ENCODE measurements at regions not wholly inside any gene's neighbourhood (a gene's known extent, or its start where the extent isn't known, plus 50 kb on each side); places are given as distances from the start of the nearest gene placed in this dataset.
"Not testable (repeated sequence)": the region's sequence is repeated elsewhere in the genome, so short reads cannot be mapped to it uniquely, and the experiment has no call there.

DNA sequence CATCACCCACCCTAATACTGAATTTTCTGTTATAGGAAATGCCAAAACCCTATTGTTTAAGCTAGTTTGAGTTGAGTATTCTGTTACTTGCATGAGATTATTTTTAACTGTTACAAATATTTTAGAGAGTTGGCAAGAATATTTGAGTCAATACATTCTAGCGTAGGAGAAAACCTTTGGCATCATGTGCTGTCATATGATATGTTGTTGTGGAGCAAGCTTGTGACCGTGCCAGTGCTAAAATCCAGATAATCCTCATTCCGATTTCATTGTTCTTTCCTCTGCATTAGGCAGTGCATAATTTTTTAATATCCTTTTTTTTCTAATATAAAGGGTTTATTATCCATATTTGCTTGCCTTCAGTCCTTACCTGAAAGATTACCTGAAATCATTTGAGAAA is 168.0 kb upstream of the GMNC start:
- intact Hi-C loops (cut with DNase I): no loop called here
- H3K4me3 ChIP-seq: no peak overlapping the region
- DNase-seq (no peak), ATAC-seq (no peak)
- H3K27me3 ChIP-seq: no peaks in the 10 kb centered on the region
- H3K27ac ChIP-seq: no peak overlapping the region
- no peaks in the 10 kb centered on the region for H3K4me1 ChIP-seq
- TF ChIP-seq CTCF (IDR thresholded peaks at IDR 0.05): no peak
- H3K9me3 ChIP-seq: no peaks in the 10 kb centered on the region
- no peaks in the 10 kb centered on the region for H3K36me3 ChIP-seq

DNA sequence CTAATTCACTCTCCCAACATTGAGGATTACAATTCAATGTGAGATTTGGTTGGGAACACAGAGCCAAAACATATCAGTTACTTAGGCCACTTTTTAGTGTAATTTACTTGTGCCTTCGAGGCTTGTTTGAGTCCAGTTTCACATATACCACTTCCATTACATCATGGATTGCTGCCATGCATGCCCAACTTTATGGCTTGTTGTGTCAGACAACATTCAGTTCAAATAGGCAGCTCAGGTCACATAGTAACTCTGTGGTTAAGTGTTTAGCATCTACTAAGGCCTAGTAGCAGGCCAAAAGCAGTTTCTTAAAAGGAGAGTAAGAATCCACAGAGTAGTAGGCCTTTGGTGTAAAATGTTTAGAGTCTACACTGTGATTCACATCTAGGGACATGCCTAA is 164.3 kb upstream of the GMNC start:
- H3K27me3 ChIP-seq: no peaks in the 10 kb centered on the region

GRCh38 chr3:191020730-191021396 is 158.4 kb upstream of the GMNC start:
- ATAC-seq (no peak), DNase-seq (no peak)
- H3K36me3 ChIP-seq: no peaks in the 10 kb centered on the region
- no peak overlapping the region for H3K4me3 ChIP-seq
- intact Hi-C loops (cut with DNase I): no loop called here
- no peak overlapping the region for H3K27ac ChIP-seq
- no peaks in the 10 kb centered on the region for H3K4me1 ChIP-seq
- H3K9me3 ChIP-seq: no peaks in the 10 kb centered on the region
- H3K27me3 ChIP-seq: no peaks in the 10 kb centered on the region
- no peak for TF ChIP-seq CTCF (IDR thresholded peaks at IDR 0.05)

More for the DNA sequence above, 164.3 kb upstream of the GMNC start:
- Histone ChIP-seq H3K9me3 (no peaks in the 10 kb centered on the region), H3K4me1 (no peaks in the 10 kb centered on the region), H3K27ac (no peak overlapping the region), H3K4me3 (no peak overlapping the region), H3K36me3 (no peaks in the 10 kb centered on the region)
- DNase-seq (no peak), ATAC-seq (no peak)
- intact Hi-C loops (cut with DNase I): no loop called here
- no peak for TF ChIP-seq CTCF (IDR thresholded peaks at IDR 0.05)

DNA sequence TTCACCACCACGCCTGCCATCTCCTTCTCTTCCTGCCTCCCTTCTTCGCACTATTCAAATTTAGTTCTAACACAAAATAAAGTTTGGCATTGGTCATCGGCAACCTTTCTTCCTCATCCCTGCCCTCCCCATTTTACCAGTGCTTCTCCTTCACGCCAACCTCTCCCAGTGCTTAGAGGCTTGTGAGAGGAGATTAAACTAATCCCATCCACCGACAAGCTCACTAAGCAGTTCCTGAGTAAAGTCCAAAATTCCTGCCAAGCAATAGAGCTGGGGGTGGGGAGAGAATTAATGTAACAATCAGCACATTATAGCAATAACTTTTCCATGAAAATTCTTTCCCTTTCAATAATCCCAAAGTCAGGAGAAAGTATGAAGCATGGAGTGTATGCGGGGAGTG is 157.4 kb upstream of the GMNC start:
- Histone ChIP-seq H3K4me1 (no peaks in the 10 kb centered on the region), H3K27ac (no peak overlapping the region), H3K9me3 (no peaks in the 10 kb centered on the region), H3K4me3 (no peak overlapping the region), H3K27me3 (no peaks in the 10 kb centered on the region), H3K36me3 (no peaks in the 10 kb centered on the region)
- TF ChIP-seq CTCF (IDR thresholded peaks at IDR 0.05): no peak
- ATAC-seq: no peak
- intact Hi-C loops (cut with DNase I): no loop called here
- no peak for DNase-seq

GRCh38 chr3:191015960-191016359 is 153.5 kb upstream of the GMNC start:
- H3K9me3 ChIP-seq; ATAC-seq; H3K36me3 ChIP-seq; H3K27me3 ChIP-seq; H3K4me1 ChIP-seq; H3K4me3 ChIP-seq; intact Hi-C loops (cut with DNase I); H3K27ac ChIP-seq: not testable (repeated sequence)
- DNase-seq: peak in 1 of 4 donors; percentile 49

DNA sequence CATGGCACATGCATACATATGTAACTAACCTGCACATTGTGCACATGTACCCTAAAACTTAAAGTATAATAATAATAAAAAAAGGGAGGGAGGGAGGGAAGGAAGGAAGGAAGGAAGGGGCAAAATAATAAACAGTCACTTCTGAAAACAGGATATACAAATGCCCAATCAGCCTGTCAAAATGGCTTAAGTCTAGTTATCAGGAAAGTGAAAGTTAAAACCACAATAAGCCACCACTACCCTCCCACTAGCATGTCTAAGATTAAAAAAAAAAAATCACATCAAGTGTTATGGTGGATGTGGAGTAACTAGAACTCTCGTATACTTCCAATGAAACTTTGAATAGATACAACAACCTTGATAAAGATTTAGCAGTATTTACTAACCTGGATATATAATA is 145.6 kb upstream of the GMNC start:
- Histone ChIP-seq H3K36me3 (no peaks in the 10 kb centered on the region), H3K27me3 (no peaks in the 10 kb centered on the region), H3K27ac (no peak overlapping the region), H3K4me1 (no peaks in the 10 kb centered on the region), H3K9me3 (peaks cover 0 to 13% of the 10 kb centered on the region in 2 donors), H3K4me3 (no peak overlapping the region)
- no peak for TF ChIP-seq CTCF (IDR thresholded peaks at IDR 0.05)
- no peak for DNase-seq
- ATAC-seq: no peak
- intact Hi-C loops (cut with DNase I): no loop called here
